ENCODE measurements at regions not wholly inside any gene's neighbourhood (a gene's known extent, or its start where the extent isn't known, plus 50 kb on each side); places are given as distances from the start of the nearest gene placed in this dataset.

- H3K4me1 Mint-ChIP-seq, result no peaks in the 10 kb centered on the region
- Histone ChIP-seq H3K4me2 (no peak overlapping the region), H3K9me2 (ENCODE audit: insufficient read depth) (no peaks in the 10 kb centered on the region), H3K27ac (ENCODE audit: low read depth) (no peak overlapping the region), H3K36me3 (ENCODE audit: insufficient read depth) (no peaks in the 10 kb centered on the region; the same call in 1 of the 2 replicates), H3K27me3 (ENCODE audit: insufficient read depth) (no peaks in the 10 kb centered on the region), H2AFZ (no peak overlapping the region), H3K4me1 (ENCODE audit: insufficient read depth) (no peaks in the 10 kb centered on the region), H3K79me2 (replicated peaks; ENCODE audit: insufficient read depth) (no peaks in the 10 kb centered on the region), H3F3A (replicated peaks; ENCODE audit: low read depth) (no peaks in the 10 kb centered on the region), H3K4me3 (no peak overlapping the region), H4K20me1 (replicated peaks; ENCODE audit: insufficient read depth) (no peaks in the 10 kb centered on the region)
- no peak overlapping the region for H3K27ac Mint-ChIP-seq
- no peaks in the 10 kb centered on the region for H3K27me3 Mint-ChIP-seq (ENCODE audit: insufficient read depth, low read depth, poor library complexity)
- TF ChIP-seq ZNF462 (CRISPR knock-in tag; IDR thresholded peaks at IDR 0.05) (no peak), JUNB (IDR thresholded peaks at IDR 0.05; ENCODE audit: unreplicated experiment) (no peak), EZH2phosphoT487 (IDR thresholded peaks at IDR 0.05; ENCODE audit: unreplicated experiment) (no peak), EZH2 (IDR thresholded peaks at IDR 0.05; ENCODE audit: low read depth, unreplicated experiment) (no peak), ZNF114 (CRISPR knock-in tag; IDR thresholded peaks at IDR 0.05) (no peak), NANOG (IDR thresholded peaks at IDR 0.05; ENCODE audit: borderline replicate concordance) (no peak), CREB1 (CRISPR knock-in tag; IDR thresholded peaks at IDR 0.05; ENCODE audit: low read depth) (no peak)
- no peaks in the 10 kb centered on the region for H3K9me3 Mint-ChIP-seq
- DNase-seq (ENCODE audit: low spot score), result no peak
- H3K4me3 Mint-ChIP-seq, result no peak overlapping the region
- ATAC-seq, result no peak
- peaks cover 25% of the 10 kb centered on the region; the same call in 2 of the 3 replicates for H3K36me3 Mint-ChIP-seq (ENCODE audit: low read depth)
Measured at GRCh38 chr6:144555066-144555465, 269.9 kb downstream of the UTRN start.

All from GM23338 (cell line).